ENCODE measurements at regions not wholly inside any gene's neighbourhood (a gene's known extent, or its start where the extent isn't known, plus 50 kb on each side); places are given as distances from the start of the nearest gene placed in this dataset.

- no peak for TF ChIP-seq ZNF701 (tag by site-specific recombination; IDR thresholded peaks at IDR 0.05)
- TF ChIP-seq ZNF239 (tag by site-specific recombination; IDR thresholded peaks at IDR 0.05) = no peak
- TF ChIP-seq GLI2 (tag by site-specific recombination; IDR thresholded peaks at IDR 0.05; ENCODE audit: borderline replicate concordance, low read depth) = no peak
- TF ChIP-seq ZNF10 (tag by site-specific recombination; IDR thresholded peaks at IDR 0.05) = no peak
- no peak for TF ChIP-seq PBX3 (CRISPR knock-in tag; IDR thresholded peaks at IDR 0.05)
Observed at GRCh38 chr1:117686907-117687306, 81.1 kb downstream of the TENT5C start.

Data from HEK293 (cell line).